ENCODE measurements at regions not wholly inside any gene's neighbourhood (a gene's known extent, or its start where the extent isn't known, plus 50 kb on each side); places are given as distances from the start of the nearest gene placed in this dataset.

GRCh38 chr4:146059151-146059550 lies 116.4 kb upstream of the LSM6 start:
- Histone ChIP-seq H3K4me1 (no peaks in the 10 kb centered on the region), H3K36me3 (ENCODE audit: low read depth, missing control alignments) (no peaks in the 10 kb centered on the region), H3K4me3 (no peak overlapping the region), H3K9me3 (no peaks in the 10 kb centered on the region), H3K27ac (no peak overlapping the region), H3K27me3 (no peaks in the 10 kb centered on the region)
- WGBS, 2 donors, result 76 to 82% methylated on average over 1 of the region's 1 CpG
- no peak for TF ChIP-seq CTCF (IDR thresholded peaks at IDR 0.05)
- TF ChIP-seq POLR2A (IDR thresholded peaks at IDR 0.05), result no peak
- no peak for DNase-seq
- intact Hi-C loops (cut with DNase I; ENCODE audit: low total_unique reads), result no loop called here

GRCh38 chr4:146058531-146058930 lies 117.0 kb upstream of the LSM6 start:
- intact Hi-C loops (cut with DNase I; ENCODE audit: low total_unique reads), result no loop called here

GRCh38 chr4:146054676-146055075 lies 116.1 kb upstream of the ZNF827 start:
- no peak for TF ChIP-seq CTCF (IDR thresholded peaks at IDR 0.05)
- TF ChIP-seq POLR2A (IDR thresholded peaks at IDR 0.05), result no peak
- no peaks in the 10 kb centered on the region for H3K27me3 ChIP-seq
- no peak overlapping the region for H3K27ac ChIP-seq
- DNase-seq, result no peak
- H3K9me3 ChIP-seq, result no peaks in the 10 kb centered on the region
- intact Hi-C loops (cut with DNase I; ENCODE audit: low total_unique reads), result no loop called here
- H3K36me3 ChIP-seq (ENCODE audit: low read depth, missing control alignments), result no peaks in the 10 kb centered on the region
- no peaks in the 10 kb centered on the region for H3K4me1 ChIP-seq
- no peak overlapping the region for H3K4me3 ChIP-seq

More at GRCh38 chr4:146058531-146058930, 117.0 kb upstream of the LSM6 start:
- Histone ChIP-seq H3K4me3 (no peak overlapping the region), H3K27me3 (no peaks in the 10 kb centered on the region), H3K27ac (no peak overlapping the region), H3K4me1 (no peaks in the 10 kb centered on the region), H3K36me3 (ENCODE audit: low read depth, missing control alignments) (no peaks in the 10 kb centered on the region), H3K9me3 (no peaks in the 10 kb centered on the region)
- TF ChIP-seq CTCF (IDR thresholded peaks at IDR 0.05) (no peak), POLR2A (IDR thresholded peaks at IDR 0.05) (no peak)
- WGBS, 2 donors, result 39 to 64% methylated on average over 1 of the region's 1 CpG
- no peak for DNase-seq

- H3K4me3 ChIP-seq, result no peak overlapping the region
- intact Hi-C loops (cut with DNase I; ENCODE audit: low total_unique reads), result no loop called here
- WGBS, 2 donors, result 81 to 90% methylated on average over 1 of the region's 1 CpG
- no peak for DNase-seq
- no peaks in the 10 kb centered on the region for H3K9me3 ChIP-seq
- no peaks in the 10 kb centered on the region for H3K4me1 ChIP-seq
- TF ChIP-seq POLR2A (IDR thresholded peaks at IDR 0.05), result no peak
- TF ChIP-seq CTCF (IDR thresholded peaks at IDR 0.05), result no peak
- H3K36me3 ChIP-seq (ENCODE audit: low read depth, missing control alignments), result no peaks in the 10 kb centered on the region
- H3K27ac ChIP-seq, result no peak overlapping the region
- no peaks in the 10 kb centered on the region for H3K27me3 ChIP-seq
These were observed 115.3 kb upstream of the ZNF827 start for GRCh38 chr4:146053891-146054290.

- no peak for DNase-seq
- no peak overlapping the region for H3K27ac ChIP-seq
- H3K9me3 ChIP-seq, result no peaks in the 10 kb centered on the region
- H3K36me3 ChIP-seq (ENCODE audit: low read depth, missing control alignments), result no peaks in the 10 kb centered on the region
- H3K4me1 ChIP-seq, result no peaks in the 10 kb centered on the region
- intact Hi-C loops (cut with DNase I; ENCODE audit: low total_unique reads), result no loop called here
- H3K4me3 ChIP-seq, result no peak overlapping the region
- 82 to 89% methylated on average over 3 of the region's 3 CpGs for WGBS, 2 donors
- no peaks in the 10 kb centered on the region for H3K27me3 ChIP-seq
- no peak for TF ChIP-seq POLR2A (IDR thresholded peaks at IDR 0.05)
- no peak for TF ChIP-seq CTCF (IDR thresholded peaks at IDR 0.05)
These were observed 113.2 kb upstream of the ZNF827 start for GRCh38 chr4:146051728-146052391.
